Vagina (tissue), 2 donors: ENCODE measurements at regions not wholly inside any gene's neighbourhood (a gene's known extent, or its start where the extent isn't known, plus 50 kb on each side); places are given as distances from the start of the nearest gene placed in this dataset.

Experiments used
- CTCF ChIP-seq, 3 experiments: fragments of 450-650 bp in 2 of 3; fragments of 200-600 bp in 1 of 3; sonication (generic) in 1 of 3; IDR thresholded peaks; one replicate each; pipeline ENCODE4 v1.5.1; 2017 to 2019; ENCODE audit warnings: antibody characterized with exemption in 3 of 3, mild to moderate bottlenecking in 2 of 3, moderate library complexity in 2 of 3
- POLR2AphosphoS5 ChIP-seq, 2 donors: sonication (generic); formaldehyde crosslinking; IDR thresholded peaks; one replicate each; pipeline ENCODE4 v1.9.0; 2017; ENCODE audit warnings: antibody characterized with exemption in 2 of 2, mild to moderate bottlenecking in 2 of 2, low read depth in 1 of 2; ENCODE audit not compliant: insufficient read depth in 1 of 2

GRCh38 chr4:112800001-112800400 lies 163.1 kb downstream of the LARP7 start:
- no peak for TF ChIP-seq CTCF (IDR thresholded peaks at IDR 0.05)
- TF ChIP-seq POLR2AphosphoS5 (IDR thresholded peaks at IDR 0.05; ENCODE audit: insufficient read depth in 1 of 2, low read depth in 1 of 2), result no peak
